ENCODE measurements at regions not wholly inside any gene's neighbourhood (a gene's known extent, or its start where the extent isn't known, plus 50 kb on each side); places are given as distances from the start of the nearest gene placed in this dataset.

GRCh38 chr2:215511454-215512346 is 75.8 kb upstream of the FN1 start:
- Histone ChIP-seq H3K79me2 (ENCODE audit: control insufficient read depth, insufficient read depth, low read length) (no peaks in the 10 kb centered on the region), H3K27me3 (replicated peaks in 1 of 2; ENCODE audit: control insufficient read depth in 2 of 2, insufficient read depth in 2 of 2, low read length in 1 of 2) (no peaks in the 10 kb centered on the region), H3K4me1 (ENCODE audit: control insufficient read depth, insufficient read depth, low read length) (no peaks in the 10 kb centered on the region), H2AFZ (ENCODE audit: control insufficient read depth, low read depth, low read length) (no peak overlapping the region), H3K9ac (ENCODE audit: control insufficient read depth, insufficient read depth, low read length) (no peak overlapping the region), H3K4me2 (ENCODE audit: control insufficient read depth, insufficient read depth) (no peak overlapping the region), H3K9me3 (replicated peaks; ENCODE audit: control insufficient read depth, insufficient read depth, low read length) (no peaks in the 10 kb centered on the region), H4K20me1 (ENCODE audit: control insufficient read depth, insufficient read depth) (no peaks in the 10 kb centered on the region), H3K4me3 (no peak overlapping the region), H3K36me3 (ENCODE audit: control insufficient read depth in 2 of 2, insufficient read depth in 2 of 2, low read length in 1 of 2) (no peaks in the 10 kb centered on the region), H3K27ac (ENCODE audit: control insufficient read depth, insufficient read depth) (no peak overlapping the region)
- ChIA-PET SMC1A (ENCODE audit: uncharacterized antibody, unreplicated experiment) (interaction anchor here (0.7 to 1.0 kb wide), 2 partner anchors 37 to 57 kb away, joined by 3 read pairs; no protein-coding TSS in a partner anchor), POLR2A (no interaction called here), CTCF (no interaction called here), RAD21 (ENCODE audit: unreplicated experiment) (no interaction called here)
- no TSS peak for BruUV-seq (replicated peaks)
- ATAC-seq (no peak), DNase-seq (ENCODE audit: low read depth, low spot score) (no peak), FAIRE-seq (no peak)
- intact Hi-C loops (cut with micrococcal nuclease; ENCODE audit: unreplicated experiment) (no loop called here), in situ Hi-C loops (cut with MboI) (no loop called here)
- 30% methylated on average over 6 of the region's 6 CpGs for WGBS (ENCODE audit: insufficient coverage, insufficient replicate concordance, low lambda C conversion rate, missing lambda C conversion rate)
- TF ChIP-seq SP1 (IDR thresholded peaks at IDR 0.05; ENCODE audit: low read depth, low read length): no peak
- TF ChIP-seq RAD21 (IDR thresholded peaks at IDR 0.05; ENCODE audit: insufficient read depth, low read depth, low read length): no peak
- TF ChIP-seq ZNF24 (IDR thresholded peaks at IDR 0.05): peak; percentile 94
- no peak for TF ChIP-seq FOS (IDR thresholded peaks at IDR 0.05; ENCODE audit: borderline replicate concordance, extremely low read depth, insufficient read length)

GRCh38 chr2:215507836-215508235 is 72.0 kb upstream of the FN1 start:
- H3K79me2 ChIP-seq (ENCODE audit: control insufficient read depth, insufficient read depth, low read length): no peaks in the 10 kb centered on the region
- in situ Hi-C loops (cut with MboI) (no loop called here), intact Hi-C loops (cut with micrococcal nuclease; ENCODE audit: unreplicated experiment) (no loop called here)
- DNase-seq (ENCODE audit: low read depth, low spot score) (no peak), ATAC-seq (peak; percentile 29), FAIRE-seq (no peak)
- H2AFZ ChIP-seq (ENCODE audit: control insufficient read depth, low read depth, low read length): no peak overlapping the region
- H3K27ac ChIP-seq (ENCODE audit: control insufficient read depth, insufficient read depth): no peak overlapping the region
- no peaks in the 10 kb centered on the region for H3K36me3 ChIP-seq (ENCODE audit: control insufficient read depth in 2 of 2, insufficient read depth in 2 of 2, low read length in 1 of 2)
- SMC1A ChIA-PET (ENCODE audit: uncharacterized antibody, unreplicated experiment): interaction anchor here (0.6 to 1.3 kb wide), 6 partner anchors 21 to 407 kb away, joined by 3 to 4 read pairs (median 3); no protein-coding TSS in a partner anchor
- 37% methylated on average over 3 of the region's 3 CpGs for WGBS (ENCODE audit: insufficient coverage, insufficient replicate concordance, low lambda C conversion rate, missing lambda C conversion rate)
- no peak overlapping the region for H3K4me2 ChIP-seq (ENCODE audit: control insufficient read depth, insufficient read depth)
- H3K4me3 ChIP-seq: no peak overlapping the region
- POLR2A ChIA-PET: no interaction called here
- no peaks in the 10 kb centered on the region for H4K20me1 ChIP-seq (ENCODE audit: control insufficient read depth, insufficient read depth)
- no TSS peak for BruUV-seq (replicated peaks)
- no peaks in the 10 kb centered on the region for H3K4me1 ChIP-seq (ENCODE audit: control insufficient read depth, insufficient read depth, low read length)
- no peaks in the 10 kb centered on the region for H3K9me3 ChIP-seq (replicated peaks; ENCODE audit: control insufficient read depth, insufficient read depth, low read length)
- RAD21 ChIA-PET (ENCODE audit: unreplicated experiment): interaction anchor here (1.5 kb wide), 1 partner anchor 57 kb away, joined by 4 read pairs; no protein-coding TSS in a partner anchor
- H3K9ac ChIP-seq (ENCODE audit: control insufficient read depth, insufficient read depth, low read length): no peak overlapping the region
- H3K27me3 ChIP-seq (replicated peaks in 1 of 2; ENCODE audit: control insufficient read depth in 2 of 2, insufficient read depth in 2 of 2, low read length in 1 of 2): no peaks in the 10 kb centered on the region
- CTCF ChIA-PET: interaction anchor here (1.4 kb wide), 1 partner anchor 12 kb away, joined by 4 read pairs; no protein-coding TSS in a partner anchor
- TF ChIP-seq E2F8 (IDR thresholded peaks at IDR 0.05; ENCODE audit: low read depth, partially characterized antibody): no peak
- no peak for TF ChIP-seq ZNF207 (IDR thresholded peaks at IDR 0.05; ENCODE audit: borderline replicate concordance)
- no peak for TF ChIP-seq SKIL (IDR thresholded peaks at IDR 0.05; ENCODE audit: low read depth, poor library complexity, severe bottlenecking)
- no peak for TF ChIP-seq NBN (IDR thresholded peaks at IDR 0.05)
- TF ChIP-seq ATF7 (IDR thresholded peaks at IDR 0.05; ENCODE audit: low read depth): no peak
- no peak for TF ChIP-seq LARP7 (IDR thresholded peaks at IDR 0.05)
- TF ChIP-seq BHLHE40 (IDR thresholded peaks at IDR 0.05; ENCODE audit: borderline replicate concordance in 1 of 2, low read depth in 2 of 2, low read length in 1 of 2): no peak
- TF ChIP-seq ESRRA (IDR thresholded peaks at IDR 0.05; ENCODE audit: low read length): no peak
- no peak for TF ChIP-seq TARDBP (IDR thresholded peaks at IDR 0.05; ENCODE audit: borderline replicate concordance)
